ENCODE measurements at regions not wholly inside any gene's neighbourhood (a gene's known extent, or its start where the extent isn't known, plus 50 kb on each side); places are given as distances from the start of the nearest gene placed in this dataset.

GRCh38 chr1:59172693-59173092, 124.2 kb upstream of the FGGY start:
- H3K4me3 ChIP-seq (ENCODE audit: insufficient read depth, low read depth, low read length): no peak overlapping the region
- no peak overlapping the region for H3K27ac Mint-ChIP-seq (ENCODE audit: unreplicated experiment)
- FAIRE-seq: no peak
- H3K4me1 ChIP-seq (ENCODE audit: insufficient read depth, low read length): peaks cover 8% of the 10 kb centered on the region
- peaks cover 10% of the 10 kb centered on the region for H3K4me1 Mint-ChIP-seq (ENCODE audit: low read depth, unreplicated experiment)
- H3K27me3 ChIP-seq (ENCODE audit: insufficient read depth, low read length): no peaks in the 10 kb centered on the region
- no peak overlapping the region for H3K4me3 Mint-ChIP-seq (ENCODE audit: unreplicated experiment)
- H3K27me3 Mint-ChIP-seq (ENCODE audit: low read depth, unreplicated experiment): no peaks in the 10 kb centered on the region
- H3K36me3 Mint-ChIP-seq (ENCODE audit: low read depth, unreplicated experiment): no peaks in the 10 kb centered on the region
- H3K27ac ChIP-seq (ENCODE audit: low read depth, low read length): no peak overlapping the region
- no peaks in the 10 kb centered on the region for H3K79me2 ChIP-seq (ENCODE audit: insufficient read depth, low read length)
- H3K36me3 ChIP-seq (ENCODE audit: insufficient read depth, low read length): no peaks in the 10 kb centered on the region
- no peak overlapping the region for H3K4me2 ChIP-seq (ENCODE audit: low read length)
- no peaks in the 10 kb centered on the region for H3K9me3 ChIP-seq (ENCODE audit: insufficient read depth, low read depth, low read length)
- TF ChIP-seq, protein P1, sequence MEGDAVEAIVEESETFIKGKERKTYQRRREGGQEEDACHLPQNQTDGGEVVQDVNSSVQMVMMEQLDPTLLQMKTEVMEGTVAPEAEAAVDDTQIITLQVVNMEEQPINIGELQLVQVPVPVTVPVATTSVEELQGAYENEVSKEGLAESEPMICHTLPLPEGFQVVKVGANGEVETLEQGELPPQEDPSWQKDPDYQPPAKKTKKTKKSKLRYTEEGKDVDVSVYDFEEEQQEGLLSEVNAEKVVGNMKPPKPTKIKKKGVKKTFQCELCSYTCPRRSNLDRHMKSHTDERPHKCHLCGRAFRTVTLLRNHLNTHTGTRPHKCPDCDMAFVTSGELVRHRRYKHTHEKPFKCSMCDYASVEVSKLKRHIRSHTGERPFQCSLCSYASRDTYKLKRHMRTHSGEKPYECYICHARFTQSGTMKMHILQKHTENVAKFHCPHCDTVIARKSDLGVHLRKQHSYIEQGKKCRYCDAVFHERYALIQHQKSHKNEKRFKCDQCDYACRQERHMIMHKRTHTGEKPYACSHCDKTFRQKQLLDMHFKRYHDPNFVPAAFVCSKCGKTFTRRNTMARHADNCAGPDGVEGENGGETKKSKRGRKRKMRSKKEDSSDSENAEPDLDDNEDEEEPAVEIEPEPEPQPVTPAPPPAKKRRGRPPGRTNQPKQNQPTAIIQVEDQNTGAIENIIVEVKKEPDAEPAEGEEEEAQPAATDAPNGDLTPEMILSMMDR (IDR thresholded peaks at IDR 0.05; ENCODE audit: insufficient read depth, low read depth, low read length): no peak
- TF ChIP-seq EZH2 (IDR thresholded peaks at IDR 0.05; ENCODE audit: insufficient read depth, low read length): no peak
- no peak for DNase-seq (ENCODE audit: low read depth)
- peaks cover 2% of the 10 kb centered on the region for H3K9me3 Mint-ChIP-seq (ENCODE audit: unreplicated experiment)
- H3K9ac ChIP-seq (ENCODE audit: low read length): no peak overlapping the region
- no peak overlapping the region for H2AFZ ChIP-seq (ENCODE audit: low read depth, low read length)
- no peaks in the 10 kb centered on the region for H4K20me1 ChIP-seq (ENCODE audit: insufficient read depth, low read length)

DNA sequence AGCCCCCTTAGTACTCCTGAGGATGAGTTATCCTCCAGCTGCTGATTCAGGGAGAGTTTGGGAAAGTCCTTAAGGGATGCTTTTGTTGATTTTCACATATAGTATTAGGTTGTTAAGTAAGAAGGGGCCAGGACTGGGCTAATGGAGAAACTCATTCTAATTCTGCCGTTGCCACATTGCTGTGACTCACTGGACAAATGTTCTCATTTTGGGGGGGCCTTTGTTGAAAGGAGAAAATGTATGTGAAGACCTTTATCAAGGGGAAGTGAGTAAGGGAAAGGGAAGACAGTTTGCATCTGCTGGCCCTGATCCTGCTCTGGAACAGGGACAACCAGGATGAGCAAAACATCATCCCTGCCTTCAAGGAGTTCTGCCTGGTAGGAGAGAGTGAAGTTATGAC, 123.2 kb upstream of the FGGY start:
- H3K4me2 ChIP-seq (ENCODE audit: low read length): peak overlapping the region; percentile 23
- no peaks in the 10 kb centered on the region for H3K27me3 ChIP-seq (ENCODE audit: insufficient read depth, low read length)
- Mint-ChIP-seq H3K4me3 (ENCODE audit: unreplicated experiment) (no peak overlapping the region), H3K4me1 (ENCODE audit: low read depth, unreplicated experiment) (peaks cover 10% of the 10 kb centered on the region), H3K27me3 (ENCODE audit: low read depth, unreplicated experiment) (no peaks in the 10 kb centered on the region), H3K9me3 (ENCODE audit: unreplicated experiment) (peaks cover 2% of the 10 kb centered on the region), H3K36me3 (ENCODE audit: low read depth, unreplicated experiment) (no peaks in the 10 kb centered on the region), H3K27ac (ENCODE audit: unreplicated experiment) (no peak overlapping the region)
- peak; percentile 9 for FAIRE-seq
- H3K79me2 ChIP-seq (ENCODE audit: insufficient read depth, low read length): no peaks in the 10 kb centered on the region
- no peaks in the 10 kb centered on the region for H3K9me3 ChIP-seq (ENCODE audit: insufficient read depth, low read depth, low read length)
- no peak overlapping the region for H3K27ac ChIP-seq (ENCODE audit: low read depth, low read length)
- no peak overlapping the region for H3K9ac ChIP-seq (ENCODE audit: low read length)
- no peak for TF ChIP-seq EZH2 (IDR thresholded peaks at IDR 0.05; ENCODE audit: insufficient read depth, low read length)
- TF ChIP-seq, protein P1 (IDR thresholded peaks at IDR 0.05; ENCODE audit: insufficient read depth, low read depth, low read length): no peak
- no peak overlapping the region for H2AFZ ChIP-seq (ENCODE audit: low read depth, low read length)
- DNase-seq (ENCODE audit: low read depth): peak; percentile 73
- H3K4me1 ChIP-seq (ENCODE audit: insufficient read depth, low read length): peaks cover 8% of the 10 kb centered on the region
- H3K36me3 ChIP-seq (ENCODE audit: insufficient read depth, low read length): no peaks in the 10 kb centered on the region
- no peaks in the 10 kb centered on the region for H4K20me1 ChIP-seq (ENCODE audit: insufficient read depth, low read length)
- H3K4me3 ChIP-seq (ENCODE audit: insufficient read depth, low read depth, low read length): no peak overlapping the region

DNA sequence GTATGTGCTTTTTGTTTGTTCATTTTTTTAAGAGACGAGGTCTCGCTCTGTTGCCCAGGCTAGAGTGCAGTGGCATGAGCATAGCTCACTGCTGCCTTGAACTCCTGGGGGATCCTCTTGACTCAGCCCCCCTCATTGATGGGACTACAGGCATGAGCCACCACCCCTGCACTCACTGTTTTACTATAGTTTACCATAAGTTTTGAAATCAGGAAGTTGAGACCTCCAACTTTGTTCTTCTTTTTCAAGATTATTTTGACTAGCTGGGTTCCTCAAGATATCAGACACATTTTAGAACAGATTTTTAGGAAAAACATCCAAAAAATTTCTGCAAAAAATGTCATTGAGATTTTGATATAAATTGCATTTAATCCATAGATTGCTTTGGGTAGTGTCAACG, 120.4 kb upstream of the FGGY start:
- DNase-seq (ENCODE audit: low read depth): no peak
- H3K36me3 Mint-ChIP-seq (ENCODE audit: low read depth, unreplicated experiment): no peaks in the 10 kb centered on the region
- peaks cover 8% of the 10 kb centered on the region for H3K4me1 ChIP-seq (ENCODE audit: insufficient read depth, low read length)

More for the DNA sequence above, 120.4 kb upstream of the FGGY start:
- no peaks in the 10 kb centered on the region for H3K9me3 Mint-ChIP-seq (ENCODE audit: unreplicated experiment)
- Histone ChIP-seq H3K4me3 (ENCODE audit: insufficient read depth, low read depth, low read length) (no peak overlapping the region), H3K9me3 (ENCODE audit: insufficient read depth, low read depth, low read length) (no peaks in the 10 kb centered on the region), H3K27ac (ENCODE audit: low read depth, low read length) (no peak overlapping the region), H3K4me2 (ENCODE audit: low read length) (no peak overlapping the region), H4K20me1 (ENCODE audit: insufficient read depth, low read length) (no peaks in the 10 kb centered on the region), H3K79me2 (ENCODE audit: insufficient read depth, low read length) (no peaks in the 10 kb centered on the region), H3K9ac (ENCODE audit: low read length) (no peak overlapping the region), H3K27me3 (ENCODE audit: insufficient read depth, low read length) (no peaks in the 10 kb centered on the region), H3K36me3 (ENCODE audit: insufficient read depth, low read length) (no peaks in the 10 kb centered on the region), H2AFZ (ENCODE audit: low read depth, low read length) (no peak overlapping the region)
- H3K27me3 Mint-ChIP-seq (ENCODE audit: low read depth, unreplicated experiment): no peaks in the 10 kb centered on the region
- H3K4me1 Mint-ChIP-seq (ENCODE audit: low read depth, unreplicated experiment): peaks cover 7% of the 10 kb centered on the region
- H3K27ac Mint-ChIP-seq (ENCODE audit: unreplicated experiment): no peak overlapping the region
- FAIRE-seq: no peak
- H3K4me3 Mint-ChIP-seq (ENCODE audit: unreplicated experiment): no peak overlapping the region
- TF ChIP-seq EZH2 (IDR thresholded peaks at IDR 0.05; ENCODE audit: insufficient read depth, low read length): no peak
- TF ChIP-seq, protein P1 (IDR thresholded peaks at IDR 0.05; ENCODE audit: insufficient read depth, low read depth, low read length): no peak

All from astrocyte (in vitro differentiated cells and primary cell).